ENCODE measurements at regions not wholly inside any gene's neighbourhood (a gene's known extent, or its start where the extent isn't known, plus 50 kb on each side); places are given as distances from the start of the nearest gene placed in this dataset.

- TF ChIP-seq CTCF (IDR thresholded peaks at IDR 0.05; ENCODE audit: insufficient read depth, missing control alignments): no peak
- no peak for FAIRE-seq
- no peak for DNase-seq (ENCODE audit: insufficient read length, low spot score)
These were observed 175.1 kb downstream of the VGLL3 start for GRCh38 chr3:86815880-86816279.

GRCh38 chr3:86814918-86815655, 175.9 kb downstream of the VGLL3 start:
- TF ChIP-seq CTCF (IDR thresholded peaks at IDR 0.05; ENCODE audit: insufficient read depth, missing control alignments): no peak
- FAIRE-seq: no peak
- DNase-seq (ENCODE audit: insufficient read length, low spot score): no peak

GRCh38 chr3:86814321-86814720, 176.6 kb downstream of the VGLL3 start:
- FAIRE-seq: no peak
- no peak for DNase-seq (ENCODE audit: insufficient read length, low spot score)

GRCh38 chr3:86801921-86802320, 189.0 kb downstream of the VGLL3 start:
- FAIRE-seq: no peak
- DNase-seq (ENCODE audit: insufficient read length, low spot score): no peak
- TF ChIP-seq CTCF (IDR thresholded peaks at IDR 0.05; ENCODE audit: insufficient read depth, missing control alignments): no peak

More at GRCh38 chr3:86814321-86814720, 176.6 kb downstream of the VGLL3 start:
- no peak for TF ChIP-seq CTCF (IDR thresholded peaks at IDR 0.05; ENCODE audit: insufficient read depth, missing control alignments)

GRCh38 chr3:86801066-86801465, 189.9 kb downstream of the VGLL3 start:
- no peak for FAIRE-seq

GRCh38 chr3:86800116-86800515, 190.8 kb downstream of the VGLL3 start:
- DNase-seq (ENCODE audit: insufficient read length, low spot score): no peak
- no peak for FAIRE-seq
- no peak for TF ChIP-seq CTCF (IDR thresholded peaks at IDR 0.05; ENCODE audit: insufficient read depth, missing control alignments)

More at GRCh38 chr3:86801066-86801465, 189.9 kb downstream of the VGLL3 start:
- no peak for DNase-seq (ENCODE audit: insufficient read length, low spot score)
- TF ChIP-seq CTCF (IDR thresholded peaks at IDR 0.05; ENCODE audit: insufficient read depth, missing control alignments): no peak

- no peak for FAIRE-seq
- TF ChIP-seq CTCF (IDR thresholded peaks at IDR 0.05; ENCODE audit: insufficient read depth, missing control alignments): no peak
These were observed 193.0 kb downstream of the VGLL3 start for GRCh38 chr3:86797946-86798345.

More at GRCh38 chr3:86797946-86798345, 193.0 kb downstream of the VGLL3 start:
- DNase-seq (ENCODE audit: insufficient read length, low spot score): no peak
